ENCODE measurements at regions not wholly inside any gene's neighbourhood (a gene's known extent, or its start where the extent isn't known, plus 50 kb on each side); places are given as distances from the start of the nearest gene placed in this dataset.

DNA sequence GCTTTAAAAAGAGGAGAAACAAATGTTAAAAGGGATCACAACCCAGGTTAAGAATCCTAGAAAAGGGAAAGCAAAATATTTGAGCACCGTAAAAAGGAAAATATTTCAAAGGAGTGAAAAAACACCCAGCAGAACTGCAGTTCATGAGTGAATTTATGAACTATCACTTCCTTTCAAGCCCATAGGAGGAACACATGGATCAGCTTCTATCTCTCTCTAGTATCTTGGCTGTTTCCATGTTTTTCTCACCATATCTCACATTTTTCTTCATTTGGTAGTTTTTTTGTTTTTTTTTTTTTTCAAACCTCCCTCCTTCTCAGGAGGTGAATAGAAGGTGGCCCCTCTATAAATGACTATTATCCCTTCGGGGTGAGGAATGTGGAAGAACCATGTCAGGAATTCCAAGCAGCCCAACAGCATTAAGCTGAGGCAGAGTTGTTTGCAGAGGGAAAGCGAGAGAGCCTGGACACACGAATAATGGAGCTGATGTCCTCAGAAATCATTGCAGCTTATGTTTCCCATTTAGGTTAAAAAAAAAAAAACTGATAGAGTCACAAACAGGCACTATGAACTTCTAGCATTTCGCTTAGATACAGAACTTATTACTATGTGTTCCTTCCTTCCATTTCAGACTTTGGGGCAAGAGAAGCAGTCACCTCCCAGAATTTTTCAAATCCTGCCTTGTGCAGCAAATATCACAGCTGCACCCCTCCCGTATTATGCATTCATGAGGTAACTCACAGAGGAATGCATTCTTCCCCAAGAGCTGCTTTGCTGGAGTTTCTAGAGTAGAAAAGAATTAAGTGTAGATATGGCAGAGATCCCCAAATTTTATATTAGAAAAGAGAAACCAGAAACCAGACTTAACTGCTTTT is 315.6 kb downstream of the IRS1 start:
- no peaks in the 10 kb centered on the region for H3K36me3 Mint-ChIP-seq
- no peaks in the 10 kb centered on the region for H3K9me3 Mint-ChIP-seq
- peak overlapping the region; percentile 93 for H3K27ac Mint-ChIP-seq
- H3K4me1 Mint-ChIP-seq: peaks cover 45% of the 10 kb centered on the region
- H3K27me3 Mint-ChIP-seq (ENCODE audit: low read depth): no peaks in the 10 kb centered on the region
- H3K4me3 Mint-ChIP-seq: peak overlapping the region; percentile 18
- TF ChIP-seq, protein P1, sequence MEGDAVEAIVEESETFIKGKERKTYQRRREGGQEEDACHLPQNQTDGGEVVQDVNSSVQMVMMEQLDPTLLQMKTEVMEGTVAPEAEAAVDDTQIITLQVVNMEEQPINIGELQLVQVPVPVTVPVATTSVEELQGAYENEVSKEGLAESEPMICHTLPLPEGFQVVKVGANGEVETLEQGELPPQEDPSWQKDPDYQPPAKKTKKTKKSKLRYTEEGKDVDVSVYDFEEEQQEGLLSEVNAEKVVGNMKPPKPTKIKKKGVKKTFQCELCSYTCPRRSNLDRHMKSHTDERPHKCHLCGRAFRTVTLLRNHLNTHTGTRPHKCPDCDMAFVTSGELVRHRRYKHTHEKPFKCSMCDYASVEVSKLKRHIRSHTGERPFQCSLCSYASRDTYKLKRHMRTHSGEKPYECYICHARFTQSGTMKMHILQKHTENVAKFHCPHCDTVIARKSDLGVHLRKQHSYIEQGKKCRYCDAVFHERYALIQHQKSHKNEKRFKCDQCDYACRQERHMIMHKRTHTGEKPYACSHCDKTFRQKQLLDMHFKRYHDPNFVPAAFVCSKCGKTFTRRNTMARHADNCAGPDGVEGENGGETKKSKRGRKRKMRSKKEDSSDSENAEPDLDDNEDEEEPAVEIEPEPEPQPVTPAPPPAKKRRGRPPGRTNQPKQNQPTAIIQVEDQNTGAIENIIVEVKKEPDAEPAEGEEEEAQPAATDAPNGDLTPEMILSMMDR (IDR thresholded peaks at IDR 0.05; ENCODE audit: unreplicated experiment): no peak
- DNase-seq (ENCODE audit: low spot score in 2 of 2, unreplicated experiment in 2 of 2): no peak

DNA sequence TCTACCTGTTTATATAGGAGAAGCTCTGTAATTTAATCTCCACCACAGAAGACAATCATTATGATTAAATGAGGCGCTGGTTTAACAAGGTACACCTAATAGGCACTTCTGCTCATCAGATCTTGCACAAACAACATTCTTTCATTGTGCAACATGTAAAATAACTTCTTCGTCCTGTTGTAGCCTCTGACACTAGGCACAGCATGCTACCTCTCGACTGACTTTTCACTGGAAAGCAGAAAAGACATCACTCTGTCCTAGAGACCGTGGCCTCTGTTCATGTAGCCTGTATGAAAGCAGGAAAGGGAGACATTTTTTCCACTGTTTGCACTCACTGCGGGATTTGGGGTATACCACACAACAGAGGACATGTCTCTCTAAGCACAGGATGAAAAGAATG is 316.5 kb downstream of the IRS1 start:
- no peaks in the 10 kb centered on the region for H3K36me3 Mint-ChIP-seq
- no peaks in the 10 kb centered on the region for H3K27me3 Mint-ChIP-seq (ENCODE audit: low read depth)
- TF ChIP-seq, protein P1 (IDR thresholded peaks at IDR 0.05; ENCODE audit: unreplicated experiment): no peak
- H3K4me1 Mint-ChIP-seq: peaks cover 54% of the 10 kb centered on the region
- no peak overlapping the region for H3K4me3 Mint-ChIP-seq
- H3K9me3 Mint-ChIP-seq: no peaks in the 10 kb centered on the region
- no peak for DNase-seq (ENCODE audit: low spot score in 2 of 2, unreplicated experiment in 2 of 2)
- H3K27ac Mint-ChIP-seq: peak overlapping the region; percentile 93

GRCh38 chr2:226478109-226478809 is 321.4 kb downstream of the IRS1 start:
- peaks cover 60% of the 10 kb centered on the region for H3K4me1 Mint-ChIP-seq
- DNase-seq (ENCODE audit: low spot score in 2 of 2, unreplicated experiment in 2 of 2): no peak
- no peaks in the 10 kb centered on the region for H3K27me3 Mint-ChIP-seq (ENCODE audit: low read depth)
- H3K9me3 Mint-ChIP-seq: peaks cover 16% of the 10 kb centered on the region
- no peak overlapping the region for H3K4me3 Mint-ChIP-seq
- peaks cover 12% of the 10 kb centered on the region for H3K36me3 Mint-ChIP-seq
- TF ChIP-seq, protein P1 (IDR thresholded peaks at IDR 0.05; ENCODE audit: unreplicated experiment): no peak
- H3K27ac Mint-ChIP-seq: peak overlapping the region; percentile 98

- H3K27me3 Mint-ChIP-seq (ENCODE audit: low read depth): no peaks in the 10 kb centered on the region
- peaks cover 52% of the 10 kb centered on the region for H3K4me1 Mint-ChIP-seq
- peak overlapping the region; percentile 98 for H3K27ac Mint-ChIP-seq
- H3K4me3 Mint-ChIP-seq: no peak overlapping the region
- H3K36me3 Mint-ChIP-seq: peaks cover 14% of the 10 kb centered on the region
- no peak for DNase-seq (ENCODE audit: low spot score in 2 of 2, unreplicated experiment in 2 of 2)
- H3K9me3 Mint-ChIP-seq: peaks cover 21% of the 10 kb centered on the region
- TF ChIP-seq, protein P1 (IDR thresholded peaks at IDR 0.05; ENCODE audit: unreplicated experiment): no peak
Measured at GRCh38 chr2:226477221-226478108, 322.2 kb downstream of the IRS1 start.

GRCh38 chr2:226475650-226476049 is 324.0 kb downstream of the IRS1 start:
- TF ChIP-seq, protein P1 (IDR thresholded peaks at IDR 0.05; ENCODE audit: unreplicated experiment): no peak
- H3K4me3 Mint-ChIP-seq: no peak overlapping the region
- no peaks in the 10 kb centered on the region for H3K27me3 Mint-ChIP-seq (ENCODE audit: low read depth)
- DNase-seq (ENCODE audit: low spot score in 2 of 2, unreplicated experiment in 2 of 2): no peak
- peaks cover 21% of the 10 kb centered on the region for H3K9me3 Mint-ChIP-seq
- peaks cover 41% of the 10 kb centered on the region for H3K4me1 Mint-ChIP-seq
- H3K36me3 Mint-ChIP-seq: peaks cover 14% of the 10 kb centered on the region
- H3K27ac Mint-ChIP-seq: peak overlapping the region; percentile 92
